ENCODE measurements at regions not wholly inside any gene's neighbourhood (a gene's known extent, or its start where the extent isn't known, plus 50 kb on each side); places are given as distances from the start of the nearest gene placed in this dataset.
"Not testable (repeated sequence)": the region's sequence is repeated elsewhere in the genome, so short reads cannot be mapped to it uniquely, and the experiment has no call there.

DNA sequence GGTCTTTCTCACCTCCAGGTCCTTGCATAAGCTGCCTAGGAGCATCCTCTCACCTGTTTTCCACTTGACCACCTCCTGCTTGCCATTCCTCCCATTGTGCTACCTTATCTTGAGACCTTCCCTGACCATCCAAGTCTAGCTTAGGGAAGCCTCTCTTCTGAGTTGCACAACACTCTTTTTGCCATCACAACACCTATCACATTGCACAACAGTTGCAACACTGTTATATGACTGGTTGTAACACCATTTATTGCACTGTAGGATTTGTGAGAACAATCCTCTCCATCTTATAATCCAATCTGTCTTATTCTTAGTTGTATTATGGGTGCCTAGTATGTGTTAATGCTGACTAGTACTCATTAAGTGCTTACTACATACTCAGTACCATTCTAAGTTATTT, 488.7 kb downstream of the OMA1 start:
- POLR2A ChIA-PET, result no interaction called here
- intact Hi-C loops (cut with micrococcal nuclease), result no loop called here
- TF ChIP-seq, protein P1, sequence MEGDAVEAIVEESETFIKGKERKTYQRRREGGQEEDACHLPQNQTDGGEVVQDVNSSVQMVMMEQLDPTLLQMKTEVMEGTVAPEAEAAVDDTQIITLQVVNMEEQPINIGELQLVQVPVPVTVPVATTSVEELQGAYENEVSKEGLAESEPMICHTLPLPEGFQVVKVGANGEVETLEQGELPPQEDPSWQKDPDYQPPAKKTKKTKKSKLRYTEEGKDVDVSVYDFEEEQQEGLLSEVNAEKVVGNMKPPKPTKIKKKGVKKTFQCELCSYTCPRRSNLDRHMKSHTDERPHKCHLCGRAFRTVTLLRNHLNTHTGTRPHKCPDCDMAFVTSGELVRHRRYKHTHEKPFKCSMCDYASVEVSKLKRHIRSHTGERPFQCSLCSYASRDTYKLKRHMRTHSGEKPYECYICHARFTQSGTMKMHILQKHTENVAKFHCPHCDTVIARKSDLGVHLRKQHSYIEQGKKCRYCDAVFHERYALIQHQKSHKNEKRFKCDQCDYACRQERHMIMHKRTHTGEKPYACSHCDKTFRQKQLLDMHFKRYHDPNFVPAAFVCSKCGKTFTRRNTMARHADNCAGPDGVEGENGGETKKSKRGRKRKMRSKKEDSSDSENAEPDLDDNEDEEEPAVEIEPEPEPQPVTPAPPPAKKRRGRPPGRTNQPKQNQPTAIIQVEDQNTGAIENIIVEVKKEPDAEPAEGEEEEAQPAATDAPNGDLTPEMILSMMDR (IDR thresholded peaks at IDR 0.05), result no peak

DNA sequence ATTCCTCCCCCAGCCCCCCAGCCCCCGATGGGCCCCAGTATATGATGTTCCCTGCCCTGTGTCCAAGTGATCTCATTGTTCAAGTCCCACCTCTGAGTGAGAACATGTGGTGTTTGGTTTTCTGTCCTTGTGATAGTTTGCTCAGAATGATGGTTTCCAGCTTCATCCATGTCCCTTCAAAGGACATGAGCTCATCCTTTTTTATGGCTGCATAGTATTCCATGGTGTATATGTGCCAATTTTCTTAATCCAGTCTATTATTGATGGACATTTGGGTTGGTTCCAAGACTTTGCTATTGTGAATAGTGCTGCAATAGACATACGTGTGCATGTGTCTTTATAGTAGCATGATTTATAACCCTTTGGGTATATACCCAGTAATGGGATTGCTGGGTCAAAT, 495.3 kb downstream of the OMA1 start:
- ATAC-seq; H3K27me3 Mint-ChIP-seq; intact Hi-C loops (cut with micrococcal nuclease); CTCF ChIA-PET; POLR2A ChIA-PET; H3K36me3 Mint-ChIP-seq (ENCODE audit: low read depth); H3K4me3 Mint-ChIP-seq; H3K4me1 Mint-ChIP-seq (ENCODE audit: low read depth); DNase-seq; H3K27ac Mint-ChIP-seq; H3K9me3 Mint-ChIP-seq: not testable (repeated sequence)

More for the DNA sequence above, 488.7 kb downstream of the OMA1 start:
- no peak for DNase-seq
- H3K27ac Mint-ChIP-seq, result no peak overlapping the region
- H3K36me3 Mint-ChIP-seq (ENCODE audit: low read depth), result no peaks in the 10 kb centered on the region
- no peaks in the 10 kb centered on the region for H3K4me1 Mint-ChIP-seq (ENCODE audit: low read depth)
- H3K9me3 Mint-ChIP-seq, result no peaks in the 10 kb centered on the region
- H3K27me3 Mint-ChIP-seq, result peaks cover 2% of the 10 kb centered on the region
- CTCF ChIA-PET, result no interaction called here
- H3K4me3 Mint-ChIP-seq, result no peak overlapping the region
- ATAC-seq, result no peak

DNA sequence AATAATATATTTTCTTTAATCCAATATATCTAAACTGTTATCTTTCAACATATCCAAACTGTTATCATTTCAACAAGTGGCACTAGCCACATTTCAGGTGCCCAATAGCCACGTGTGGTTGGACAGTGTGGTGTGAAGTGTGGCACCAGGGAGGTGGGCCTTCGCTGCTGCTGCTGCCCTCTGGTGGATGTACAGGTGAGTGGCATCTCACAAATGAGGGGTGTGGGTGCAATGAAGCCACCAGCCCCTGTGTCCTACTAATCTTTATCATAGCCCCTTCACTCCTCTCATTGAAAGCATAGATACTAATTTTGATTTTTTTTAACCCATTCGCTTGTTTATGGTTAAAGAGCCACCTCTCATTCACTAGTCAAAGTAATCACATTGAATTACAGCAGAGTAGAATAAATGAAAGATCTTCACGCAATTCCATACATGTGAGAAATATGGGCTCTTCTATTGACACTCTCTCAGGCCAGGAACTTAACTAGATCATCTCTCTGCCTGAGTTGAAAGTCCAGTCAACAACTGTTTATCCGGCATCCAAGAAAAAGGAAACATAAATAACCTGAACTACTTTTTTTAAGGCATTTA, 499.2 kb downstream of the OMA1 start:
- CTCF ChIA-PET, result interaction anchor here (1.2 to 1.3 kb wide), 2 partner anchors 11 to 1216 kb away, joined by 3 to 4 read pairs; no protein-coding TSS in a partner anchor
- no peaks in the 10 kb centered on the region for H3K9me3 Mint-ChIP-seq
- peak; percentile 53 for ATAC-seq
- no peaks in the 10 kb centered on the region for H3K36me3 Mint-ChIP-seq (ENCODE audit: low read depth)
- POLR2A ChIA-PET, result no interaction called here
- TF ChIP-seq, protein P1 (IDR thresholded peaks at IDR 0.05), result peak; percentile 72
- H3K4me1 Mint-ChIP-seq (ENCODE audit: low read depth), result no peaks in the 10 kb centered on the region
- H3K27me3 Mint-ChIP-seq, result peaks cover 1% of the 10 kb centered on the region
- H3K4me3 Mint-ChIP-seq, result no peak overlapping the region
- intact Hi-C loops (cut with micrococcal nuclease), result loop anchor here (10.0 kb wide), 1 partner anchor 1213 kb away; no protein-coding TSS in a partner anchor
- no peak overlapping the region for H3K27ac Mint-ChIP-seq
- peak; percentile 45 for DNase-seq

DNA sequence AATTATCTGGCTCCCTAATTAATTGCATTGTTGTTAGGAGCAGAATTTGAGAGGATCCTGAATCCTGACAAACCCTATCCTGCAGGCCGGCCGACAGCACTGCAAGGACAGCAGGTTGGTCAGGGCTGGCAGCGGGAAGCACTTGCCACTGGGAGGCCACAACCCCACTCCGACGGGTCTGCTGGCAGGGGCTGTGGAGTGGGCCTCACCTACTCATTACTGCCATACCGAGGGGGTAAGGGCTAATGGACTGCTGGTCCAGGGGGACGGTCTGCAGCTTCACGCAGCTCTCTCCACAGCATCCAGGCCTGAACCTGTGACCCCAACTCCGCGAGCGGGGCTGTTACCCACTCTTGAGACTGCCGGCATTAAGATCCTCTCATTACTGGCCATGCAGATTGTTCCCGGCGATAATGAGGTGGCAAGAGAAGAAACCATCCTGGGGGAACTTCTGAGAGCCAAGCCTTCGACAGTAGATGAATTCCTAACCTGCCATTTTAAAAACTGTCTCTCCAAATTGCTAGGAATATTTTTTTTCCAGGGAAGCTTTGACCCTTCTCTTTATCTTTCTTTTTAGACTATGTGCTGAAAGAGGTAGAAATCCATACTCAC, 501.3 kb downstream of the OMA1 start:
- Mint-ChIP-seq H3K36me3 (ENCODE audit: low read depth) (no peaks in the 10 kb centered on the region), H3K4me1 (ENCODE audit: low read depth) (no peaks in the 10 kb centered on the region), H3K4me3 (no peak overlapping the region), H3K27ac (no peak overlapping the region), H3K9me3 (no peaks in the 10 kb centered on the region), H3K27me3 (peaks cover 4% of the 10 kb centered on the region)
- ATAC-seq (no peak), DNase-seq (no peak)
- POLR2A ChIA-PET, result interaction anchor here (0.6 kb wide), 1 partner anchor 83 kb away, joined by 3 read pairs; no protein-coding TSS in a partner anchor
- intact Hi-C loops (cut with micrococcal nuclease), result loop anchor here (10.0 kb wide), 1 partner anchor 1210 kb away; no protein-coding TSS in a partner anchor
- CTCF ChIA-PET, result no interaction called here
- TF ChIP-seq, protein P1 (IDR thresholded peaks at IDR 0.05), result no peak

DNA sequence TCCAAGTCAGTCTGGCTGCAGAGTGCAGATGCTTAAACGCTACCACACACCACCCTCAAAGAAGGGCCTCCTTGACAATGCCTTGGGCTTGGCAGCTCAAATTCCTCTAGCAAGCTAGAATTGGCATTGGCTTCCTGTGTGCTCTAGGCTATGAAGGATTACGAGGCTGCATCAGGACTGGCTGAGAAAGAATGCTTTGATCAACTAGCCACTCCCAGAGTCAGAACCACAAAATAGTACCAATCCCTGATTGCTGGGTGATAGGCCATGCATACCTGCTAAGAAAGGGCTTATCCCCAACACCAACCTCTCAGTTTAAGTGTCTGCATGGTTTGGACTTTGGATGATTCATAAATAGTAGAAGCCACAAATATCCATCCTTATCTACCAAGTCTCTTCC, 504.9 kb downstream of the OMA1 start:
- CTCF ChIA-PET, result no interaction called here
- no peak for DNase-seq
- no peak for ATAC-seq
- POLR2A ChIA-PET, result no interaction called here
- H3K9me3 Mint-ChIP-seq, result no peaks in the 10 kb centered on the region
- H3K4me3 Mint-ChIP-seq, result no peak overlapping the region
- intact Hi-C loops (cut with micrococcal nuclease), result loop anchor here (10.0 kb wide), 1 partner anchor 1207 kb away; no protein-coding TSS in a partner anchor
- H3K27me3 Mint-ChIP-seq, result peaks cover 8% of the 10 kb centered on the region
- H3K27ac Mint-ChIP-seq, result no peak overlapping the region
- no peaks in the 10 kb centered on the region for H3K36me3 Mint-ChIP-seq (ENCODE audit: low read depth)
- TF ChIP-seq, protein P1 (IDR thresholded peaks at IDR 0.05), result no peak
- H3K4me1 Mint-ChIP-seq (ENCODE audit: low read depth), result no peaks in the 10 kb centered on the region
